ENCODE measurements at regions not wholly inside any gene's neighbourhood (a gene's known extent, or its start where the extent isn't known, plus 50 kb on each side); places are given as distances from the start of the nearest gene placed in this dataset.

DNA sequence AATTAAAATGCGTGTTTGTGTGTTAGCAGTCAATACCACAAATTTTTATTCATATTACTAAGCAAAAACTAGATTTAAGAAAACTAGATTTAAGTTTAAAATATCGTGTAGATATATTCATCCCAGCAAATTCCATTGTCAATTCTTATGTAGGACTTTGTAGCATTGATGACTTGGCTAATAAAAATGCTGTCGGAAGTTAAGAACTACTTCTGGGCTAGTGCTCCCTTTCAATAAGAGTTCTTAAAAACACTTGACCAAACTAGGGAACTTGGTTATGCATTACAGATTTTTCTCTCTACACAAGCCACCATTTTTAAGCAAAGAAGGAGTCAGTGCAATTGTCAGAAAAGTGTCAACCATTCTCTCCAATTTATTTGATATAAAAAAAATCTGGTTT lies 68.7 kb upstream of the RAD23B start:
- TF ChIP-seq, protein P1, sequence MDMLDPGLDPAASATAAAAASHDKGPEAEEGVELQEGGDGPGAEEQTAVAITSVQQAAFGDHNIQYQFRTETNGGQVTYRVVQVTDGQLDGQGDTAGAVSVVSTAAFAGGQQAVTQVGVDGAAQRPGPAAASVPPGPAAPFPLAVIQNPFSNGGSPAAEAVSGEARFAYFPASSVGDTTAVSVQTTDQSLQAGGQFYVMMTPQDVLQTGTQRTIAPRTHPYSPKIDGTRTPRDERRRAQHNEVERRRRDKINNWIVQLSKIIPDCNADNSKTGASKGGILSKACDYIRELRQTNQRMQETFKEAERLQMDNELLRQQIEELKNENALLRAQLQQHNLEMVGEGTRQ (IDR thresholded peaks at IDR 0.05; ENCODE audit: low read depth, low read length): no peak
- TF ChIP-seq, protein P2, sequence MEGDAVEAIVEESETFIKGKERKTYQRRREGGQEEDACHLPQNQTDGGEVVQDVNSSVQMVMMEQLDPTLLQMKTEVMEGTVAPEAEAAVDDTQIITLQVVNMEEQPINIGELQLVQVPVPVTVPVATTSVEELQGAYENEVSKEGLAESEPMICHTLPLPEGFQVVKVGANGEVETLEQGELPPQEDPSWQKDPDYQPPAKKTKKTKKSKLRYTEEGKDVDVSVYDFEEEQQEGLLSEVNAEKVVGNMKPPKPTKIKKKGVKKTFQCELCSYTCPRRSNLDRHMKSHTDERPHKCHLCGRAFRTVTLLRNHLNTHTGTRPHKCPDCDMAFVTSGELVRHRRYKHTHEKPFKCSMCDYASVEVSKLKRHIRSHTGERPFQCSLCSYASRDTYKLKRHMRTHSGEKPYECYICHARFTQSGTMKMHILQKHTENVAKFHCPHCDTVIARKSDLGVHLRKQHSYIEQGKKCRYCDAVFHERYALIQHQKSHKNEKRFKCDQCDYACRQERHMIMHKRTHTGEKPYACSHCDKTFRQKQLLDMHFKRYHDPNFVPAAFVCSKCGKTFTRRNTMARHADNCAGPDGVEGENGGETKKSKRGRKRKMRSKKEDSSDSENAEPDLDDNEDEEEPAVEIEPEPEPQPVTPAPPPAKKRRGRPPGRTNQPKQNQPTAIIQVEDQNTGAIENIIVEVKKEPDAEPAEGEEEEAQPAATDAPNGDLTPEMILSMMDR (conservative IDR thresholded peaks at IDR 0.05; ENCODE audit: low read depth, low read length): no peak
- TF ChIP-seq RFX5 (IDR thresholded peaks at IDR 0.05; ENCODE audit: low read depth, low read length) (no peak), CHD1 (IDR thresholded peaks at IDR 0.05; ENCODE audit: low read depth, low read length) (no peak), SMC3 (IDR thresholded peaks at IDR 0.05; ENCODE audit: low read depth, low read length) (no peak)
- TF ChIP-seq, protein P3, sequence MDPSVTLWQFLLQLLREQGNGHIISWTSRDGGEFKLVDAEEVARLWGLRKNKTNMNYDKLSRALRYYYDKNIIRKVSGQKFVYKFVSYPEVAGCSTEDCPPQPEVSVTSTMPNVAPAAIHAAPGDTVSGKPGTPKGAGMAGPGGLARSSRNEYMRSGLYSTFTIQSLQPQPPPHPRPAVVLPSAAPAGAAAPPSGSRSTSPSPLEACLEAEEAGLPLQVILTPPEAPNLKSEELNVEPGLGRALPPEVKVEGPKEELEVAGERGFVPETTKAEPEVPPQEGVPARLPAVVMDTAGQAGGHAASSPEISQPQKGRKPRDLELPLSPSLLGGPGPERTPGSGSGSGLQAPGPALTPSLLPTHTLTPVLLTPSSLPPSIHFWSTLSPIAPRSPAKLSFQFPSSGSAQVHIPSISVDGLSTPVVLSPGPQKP (IDR thresholded peaks at IDR 0.05; ENCODE audit: borderline replicate concordance, low read depth, low read length): no peak
